Right cardiac atrium (tissue), 5 donors: ENCODE measurements at regions not wholly inside any gene's neighbourhood (a gene's known extent, or its start where the extent isn't known, plus 50 kb on each side); places are given as distances from the start of the nearest gene placed in this dataset.
"Not testable (repeated sequence)": the region's sequence is repeated elsewhere in the genome, so short reads cannot be mapped to it uniquely, and the experiment has no call there.

Experiments
- ATAC-seq, 2 donors: fragments of 200-7000 bp; cut with Tn5 transposase; one replicate each; pipeline versions ENCODE4 v1.8.0 to v1.9.1; 2020; ENCODE audit warnings: moderate library complexity in 2 of 2, mild to moderate bottlenecking in 1 of 2
- DNase-seq, 3 donors: peaks; one replicate each; pipeline ENCODE4 v3.0.0-alpha.2; 2020
- H3K27ac ChIP-seq: one replicate; pipeline ENCODE4 v1.5.1; 2013; ENCODE audit warnings: mild to moderate bottlenecking, low read length, control low read depth, moderate library complexity
- H3K27me3 ChIP-seq: one replicate; pipeline ENCODE4 v1.6.1; 2013; ENCODE audit not compliant: control insufficient read depth, insufficient read depth
- H3K4me1 ChIP-seq: one replicate; pipeline ENCODE4 v1.6.1; 2013; ENCODE audit warnings: low read length; ENCODE audit not compliant: control insufficient read depth, insufficient read depth
- H3K4me3 ChIP-seq: one replicate; pipeline ENCODE4 v1.5.1; 2013; ENCODE audit warnings: low read length, control low read depth
- H3K9me3 ChIP-seq: one replicate; pipeline ENCODE4 v1.6.1; 2013; ENCODE audit warnings: low read length; ENCODE audit not compliant: control insufficient read depth
- WGBS: extraction: QIAGEN DNeasy Blood & Tissue Kit; methylation state at CpG from one replicate; pipeline ENCODE4 v1.1.7; 2013; 5-methylcytosine and 5-hydroxymethylcytosine counted together
- intact Hi-C, 4 donors: fragments of 100-400 bp; cut with DNase I; formaldehyde crosslinking; loops; one replicate each; pipeline versions ENCODE4 v1.11.0 to v1.14.0; 2022 to 2023
- donor health status: healthy with polysubstance abuse.
- donor health status: DM: no; HTN: yes; CAD: no.
- donor health status: DM: no; HTN: no; CAD: no.
- donor health status: DM: no; HTN: yes; CAD: no; lungs with severe emphysema.
- donor health status: DM: yes; HTN: yes; CAD: no.

- H3K27ac ChIP-seq = no peak overlapping the region
- no peak for ATAC-seq
- 86% methylated on average over 5 of the region's 5 CpGs for WGBS
- no peak overlapping the region for H3K4me3 ChIP-seq
- intact Hi-C loops = no loop called here
- H3K9me3 ChIP-seq = no peaks in the 10 kb centered on the region
- DNase-seq = no peak
- no peaks in the 10 kb centered on the region for H3K27me3 ChIP-seq
- no peaks in the 10 kb centered on the region for H3K4me1 ChIP-seq
Observed at GRCh38 chr5:127187706-127188105, 102.9 kb upstream of the MEGF10 start.

GRCh38 chr5:127192150-127192549 is 98.4 kb upstream of the MEGF10 start:
- intact Hi-C loops = no loop called here
- no peak overlapping the region for H3K4me3 ChIP-seq
- H3K4me1 ChIP-seq = no peaks in the 10 kb centered on the region
- ATAC-seq (no peak), DNase-seq (no peak)
- 98% methylated on average over 3 of the region's 3 CpGs for WGBS
- no peak overlapping the region for H3K27ac ChIP-seq
- H3K9me3 ChIP-seq = no peaks in the 10 kb centered on the region
- no peaks in the 10 kb centered on the region for H3K27me3 ChIP-seq

- H3K4me3 ChIP-seq = no peak overlapping the region
- 55% methylated on average over 3 of the region's 3 CpGs for WGBS
- DNase-seq = no peak
- no peaks in the 10 kb centered on the region for H3K9me3 ChIP-seq
- H3K4me1 ChIP-seq = no peaks in the 10 kb centered on the region
- H3K27ac ChIP-seq = no peak overlapping the region
- H3K27me3 ChIP-seq = no peaks in the 10 kb centered on the region
- ATAC-seq = no peak
- intact Hi-C loops = no loop called here
Observed at GRCh38 chr5:127192836-127193338, 97.7 kb upstream of the MEGF10 start.

DNA sequence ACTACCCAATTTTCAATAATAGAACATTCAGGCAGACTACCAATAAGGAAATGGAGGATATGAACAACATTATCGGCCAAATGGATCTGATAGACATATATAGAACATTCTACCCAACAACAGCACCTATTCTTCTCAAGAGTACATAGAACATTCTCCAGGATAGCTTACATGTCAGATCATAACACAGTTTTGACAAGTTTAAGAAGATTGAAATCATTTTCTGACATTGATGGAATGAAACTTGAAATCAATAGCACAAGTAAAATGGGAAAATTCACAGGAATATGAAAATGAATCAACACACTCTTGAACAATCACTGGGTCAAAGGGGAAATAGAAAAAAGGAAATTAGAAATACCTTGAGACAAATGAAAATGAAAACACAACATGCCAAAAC is 94.6 kb upstream of the MEGF10 start:
- Histone ChIP-seq H3K9me3 (no peaks in the 10 kb centered on the region), H3K4me3 (no peak overlapping the region), H3K27ac (no peak overlapping the region), H3K4me1 (no peaks in the 10 kb centered on the region), H3K27me3 (no peaks in the 10 kb centered on the region)
- DNase-seq (no peak), ATAC-seq (no peak)
- WGBS = 88% methylated on average over 1 of the region's 1 CpG
- intact Hi-C loops = no loop called here

GRCh38 chr5:127197402-127198167 is 93.0 kb upstream of the MEGF10 start:
- DNase-seq = not testable (repeated sequence)

DNA sequence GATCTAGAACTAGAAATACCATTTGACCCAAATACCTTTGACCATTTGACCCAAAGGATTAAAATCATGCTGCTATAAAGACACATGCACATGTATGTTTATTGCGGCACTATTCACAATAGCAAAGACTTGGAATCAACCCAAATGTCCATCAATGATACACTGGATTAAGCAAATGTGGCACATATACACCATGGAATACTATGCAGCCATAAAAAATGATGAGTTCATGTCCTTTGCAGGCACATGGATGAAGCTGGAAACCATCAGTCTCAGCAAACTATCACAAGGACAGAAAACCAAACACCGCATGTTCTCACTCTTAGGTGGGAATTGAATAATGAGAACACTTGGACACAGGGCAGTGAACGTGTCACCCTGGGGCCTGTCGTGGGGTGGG is 87.9 kb upstream of the MEGF10 start:
- intact Hi-C loops, DNase-seq, H3K4me1 ChIP-seq, H3K4me3 ChIP-seq, H3K27ac ChIP-seq, H3K27me3 ChIP-seq, H3K9me3 ChIP-seq, ATAC-seq: not testable (repeated sequence)
- WGBS = 94% methylated on average over 4 of the region's 4 CpGs

More at GRCh38 chr5:127197402-127198167, 93.0 kb upstream of the MEGF10 start:
- H3K9me3 ChIP-seq, H3K4me1 ChIP-seq, H3K4me3 ChIP-seq, H3K27me3 ChIP-seq, intact Hi-C loops, H3K27ac ChIP-seq, ATAC-seq: not testable (repeated sequence)
- WGBS = 54% methylated on average over 4 of the region's 4 CpGs

GRCh38 chr5:127203818-127204217 is 86.8 kb upstream of the MEGF10 start:
- 89% methylated on average over 1 of the region's 1 CpG for WGBS

GRCh38 chr5:127205147-127205546 is 85.4 kb upstream of the MEGF10 start:
- no peak overlapping the region for H3K27ac ChIP-seq
- no peaks in the 10 kb centered on the region for H3K27me3 ChIP-seq
- H3K4me3 ChIP-seq = no peak overlapping the region
- no peaks in the 10 kb centered on the region for H3K4me1 ChIP-seq
- intact Hi-C loops = no loop called here
- DNase-seq (no peak), ATAC-seq (no peak)
- no peaks in the 10 kb centered on the region for H3K9me3 ChIP-seq
- WGBS = 92% methylated on average over 3 of the region's 3 CpGs

More at GRCh38 chr5:127203818-127204217, 86.8 kb upstream of the MEGF10 start:
- DNase-seq (no peak), ATAC-seq (no peak)
- Histone ChIP-seq H3K9me3 (no peaks in the 10 kb centered on the region), H3K27me3 (no peaks in the 10 kb centered on the region), H3K27ac (no peak overlapping the region), H3K4me3 (no peak overlapping the region), H3K4me1 (no peaks in the 10 kb centered on the region)
- intact Hi-C loops = no loop called here

GRCh38 chr5:127206320-127207113 is 84.1 kb upstream of the MEGF10 start:
- H3K27ac ChIP-seq = no peak overlapping the region
- H3K4me3 ChIP-seq = no peak overlapping the region
- no peak for DNase-seq
- H3K4me1 ChIP-seq = no peaks in the 10 kb centered on the region
- no peaks in the 10 kb centered on the region for H3K9me3 ChIP-seq
- intact Hi-C loops = no loop called here
- no peaks in the 10 kb centered on the region for H3K27me3 ChIP-seq
- 57% methylated on average over 4 of the region's 4 CpGs for WGBS
- ATAC-seq = no peak

GRCh38 chr5:127210042-127210441 is 80.6 kb upstream of the MEGF10 start:
- intact Hi-C loops = no loop called here
- Histone ChIP-seq H3K9me3 (no peaks in the 10 kb centered on the region), H3K27me3 (no peaks in the 10 kb centered on the region), H3K4me1 (no peaks in the 10 kb centered on the region), H3K4me3 (no peak overlapping the region), H3K27ac (no peak overlapping the region)
- ATAC-seq (no peak), DNase-seq (no peak)
- 37% methylated on average over 2 of the region's 2 CpGs for WGBS

DNA sequence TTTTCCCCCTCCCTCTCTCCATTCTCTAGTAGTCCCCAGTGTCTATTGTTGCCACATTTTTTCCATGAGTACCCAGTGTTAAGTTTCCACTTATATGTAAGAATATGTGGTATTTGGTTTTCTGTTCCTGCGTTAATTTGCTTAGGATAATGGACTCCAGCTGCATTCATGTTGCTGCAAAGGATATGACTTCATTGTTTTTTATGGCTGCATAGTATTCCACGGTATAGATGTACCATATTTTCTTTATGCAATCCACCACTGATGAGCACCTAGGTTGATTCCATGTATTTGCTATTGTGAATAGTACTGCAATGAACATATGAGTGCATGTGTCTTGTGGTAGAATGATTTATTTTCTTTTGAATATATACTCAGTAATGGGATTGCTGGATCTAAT is 77.4 kb upstream of the MEGF10 start:
- DNase-seq (no peak), ATAC-seq (no peak)
- intact Hi-C loops = no loop called here
- Histone ChIP-seq H3K27me3 (no peaks in the 10 kb centered on the region), H3K27ac (no peak overlapping the region), H3K9me3 (no peaks in the 10 kb centered on the region), H3K4me1 (no peaks in the 10 kb centered on the region), H3K4me3 (no peak overlapping the region)
- 92% methylated on average over 2 of the region's 2 CpGs for WGBS
